NOMO-1 (cell line): ENCODE measurements at regions not wholly inside any gene's neighbourhood (a gene's known extent, or its start where the extent isn't known, plus 50 kb on each side); places are given as distances from the start of the nearest gene placed in this dataset.
"Not testable (repeated sequence)": the region's sequence is repeated elsewhere in the genome, so short reads cannot be mapped to it uniquely, and the experiment has no call there.

Experiments
- DNase-seq, 2 experiments: peaks; one replicate each; lab custom pipeline; 2025; ENCODE audit not compliant: unreplicated experiment in 2 of 2; lab: John Stamatoyannopoulos, UW

GRCh38 chr10:64174666-64175255, 653.6 kb downstream of the REEP3 start:
- DNase-seq, result no peak

GRCh38 chr10:64175271-64175962, 654.2 kb downstream of the REEP3 start:
- no peak for DNase-seq

GRCh38 chr10:64182671-64183070, 661.5 kb downstream of the REEP3 start:
- no peak for DNase-seq

- no peak for DNase-seq
These were observed 670.1 kb downstream of the REEP3 start for GRCh38 chr10:64191286-64191685.

- no peak for DNase-seq
These were observed 675.6 kb downstream of the REEP3 start for GRCh38 chr10:64196638-64197315.

- no peak for DNase-seq
These were observed 680.7 kb downstream of the REEP3 start for GRCh38 chr10:64201936-64202335.

- DNase-seq, result not testable (repeated sequence)
These were observed 683.3 kb downstream of the REEP3 start for GRCh38 chr10:64204504-64204903.

- no peak for DNase-seq
These were observed 685.2 kb downstream of the REEP3 start for GRCh38 chr10:64206409-64206808.

- no peak for DNase-seq
These were observed 688.4 kb downstream of the REEP3 start for GRCh38 chr10:64209561-64209960.

GRCh38 chr10:64210211-64210610, 689.0 kb downstream of the REEP3 start:
- DNase-seq, result no peak

GRCh38 chr10:64211466-64211865, 690.3 kb downstream of the REEP3 start:
- DNase-seq, result no peak

GRCh38 chr10:64215088-64215487, 693.9 kb downstream of the REEP3 start:
- DNase-seq, result no peak

- no peak for DNase-seq
These were observed 698.2 kb downstream of the REEP3 start for GRCh38 chr10:64219271-64220025.

GRCh38 chr10:64234489-64234888, 713.3 kb downstream of the REEP3 start:
- DNase-seq, result no peak

- DNase-seq, result no peak
These were observed 736.5 kb downstream of the REEP3 start for GRCh38 chr10:64257704-64258103.

- no peak for DNase-seq
These were observed 739.9 kb downstream of the REEP3 start for GRCh38 chr10:64261092-64261491.

- DNase-seq, result no peak
These were observed 740.5 kb downstream of the REEP3 start for GRCh38 chr10:64261676-64262075.

- DNase-seq, result no peak
These were observed 744.8 kb downstream of the REEP3 start for GRCh38 chr10:64265961-64266360.

GRCh38 chr10:64271508-64271907, 750.3 kb downstream of the REEP3 start:
- DNase-seq, result no peak

GRCh38 chr10:64271983-64272382, 750.8 kb downstream of the REEP3 start:
- DNase-seq, result no peak

- no peak for DNase-seq
These were observed 753.8 kb downstream of the REEP3 start for GRCh38 chr10:64275001-64275400.
